ENCODE measurements at regions not wholly inside any gene's neighbourhood (a gene's known extent, or its start where the extent isn't known, plus 50 kb on each side); places are given as distances from the start of the nearest gene placed in this dataset.

- no peak overlapping the region for H3K4me3 ChIP-seq
- no peaks in the 10 kb centered on the region for H3K9me3 ChIP-seq
- H3K27me3 ChIP-seq: no peaks in the 10 kb centered on the region
- H3K27ac ChIP-seq: no peak overlapping the region
- intact Hi-C loops (cut with DNase I; ENCODE audit: low total_unique reads): no loop called here
- H3K36me3 ChIP-seq (ENCODE audit: low read depth, missing control alignments): no peaks in the 10 kb centered on the region
- 38 to 48% methylated on average over 3 of the region's 3 CpGs for WGBS, 2 donors
- DNase-seq: no peak
- TF ChIP-seq CTCF (IDR thresholded peaks at IDR 0.05) (no peak), POLR2A (IDR thresholded peaks at IDR 0.05) (no peak)
- no peaks in the 10 kb centered on the region for H3K4me1 ChIP-seq
Measured at GRCh38 chr10:108913300-108913699, 1010.0 kb downstream of the XPNPEP1 start.

- intact Hi-C loops (cut with DNase I; ENCODE audit: low total_unique reads): no loop called here
Measured at GRCh38 chr10:108911814-108912541, 1011.3 kb downstream of the XPNPEP1 start.

GRCh38 chr10:108908096-108908495 is 1015.2 kb downstream of the XPNPEP1 start:
- Histone ChIP-seq H3K27ac (no peak overlapping the region), H3K4me3 (no peak overlapping the region), H3K36me3 (ENCODE audit: low read depth, missing control alignments) (no peaks in the 10 kb centered on the region), H3K9me3 (no peaks in the 10 kb centered on the region), H3K4me1 (peaks cover 14% of the 10 kb centered on the region), H3K27me3 (no peaks in the 10 kb centered on the region)
- no peak for DNase-seq
- 59% methylated on average over 1 of the region's 1 CpG for WGBS, 2 donors
- TF ChIP-seq CTCF (IDR thresholded peaks at IDR 0.05) (no peak), POLR2A (IDR thresholded peaks at IDR 0.05) (no peak)
- intact Hi-C loops (cut with DNase I; ENCODE audit: low total_unique reads): no loop called here

More at GRCh38 chr10:108911814-108912541, 1011.3 kb downstream of the XPNPEP1 start:
- peak overlapping the region; percentile 55 to 80 for H3K4me3 ChIP-seq
- no peaks in the 10 kb centered on the region for H3K27me3 ChIP-seq
- H3K36me3 ChIP-seq (ENCODE audit: low read depth, missing control alignments): no peaks in the 10 kb centered on the region
- H3K9me3 ChIP-seq: no peaks in the 10 kb centered on the region
- peak; percentile 86 for DNase-seq
- no peak overlapping the region for H3K27ac ChIP-seq
- 0% methylated on average over 6 to 41 of the region's 47 CpGs for WGBS, 2 donors
- H3K4me1 ChIP-seq: no peaks in the 10 kb centered on the region
- TF ChIP-seq CTCF (IDR thresholded peaks at IDR 0.05) (peak in 1 of 3 experiments; percentile 44), POLR2A (IDR thresholded peaks at IDR 0.05) (no peak)

GRCh38 chr10:108905821-108906220 is 1017.5 kb downstream of the XPNPEP1 start:
- H3K9me3 ChIP-seq: no peaks in the 10 kb centered on the region
- intact Hi-C loops (cut with DNase I; ENCODE audit: low total_unique reads): no loop called here
- H3K27ac ChIP-seq: no peak overlapping the region
- TF ChIP-seq CTCF (IDR thresholded peaks at IDR 0.05): no peak
- no peak for TF ChIP-seq POLR2A (IDR thresholded peaks at IDR 0.05)
- 75 to 78% methylated on average over 4 of the region's 4 CpGs for WGBS, 2 donors
- H3K27me3 ChIP-seq: no peaks in the 10 kb centered on the region
- H3K36me3 ChIP-seq (ENCODE audit: low read depth, missing control alignments): no peaks in the 10 kb centered on the region
- H3K4me3 ChIP-seq: no peak overlapping the region
- DNase-seq: no peak
- H3K4me1 ChIP-seq: peaks cover 23% of the 10 kb centered on the region

- DNase-seq: no peak
- Histone ChIP-seq H3K27ac (no peak overlapping the region), H3K9me3 (no peaks in the 10 kb centered on the region), H3K4me1 (peaks cover 23% of the 10 kb centered on the region), H3K36me3 (ENCODE audit: low read depth, missing control alignments) (no peaks in the 10 kb centered on the region), H3K4me3 (no peak overlapping the region), H3K27me3 (no peaks in the 10 kb centered on the region)
- intact Hi-C loops (cut with DNase I; ENCODE audit: low total_unique reads): no loop called here
- TF ChIP-seq POLR2A (IDR thresholded peaks at IDR 0.05) (no peak), CTCF (IDR thresholded peaks at IDR 0.05) (no peak)
Measured at GRCh38 chr10:108905171-108905570, 1018.1 kb downstream of the XPNPEP1 start.

Data from testis (tissue), 2 donors.